ENCODE measurements at regions not wholly inside any gene's neighbourhood (a gene's known extent, or its start where the extent isn't known, plus 50 kb on each side); places are given as distances from the start of the nearest gene placed in this dataset.

DNA sequence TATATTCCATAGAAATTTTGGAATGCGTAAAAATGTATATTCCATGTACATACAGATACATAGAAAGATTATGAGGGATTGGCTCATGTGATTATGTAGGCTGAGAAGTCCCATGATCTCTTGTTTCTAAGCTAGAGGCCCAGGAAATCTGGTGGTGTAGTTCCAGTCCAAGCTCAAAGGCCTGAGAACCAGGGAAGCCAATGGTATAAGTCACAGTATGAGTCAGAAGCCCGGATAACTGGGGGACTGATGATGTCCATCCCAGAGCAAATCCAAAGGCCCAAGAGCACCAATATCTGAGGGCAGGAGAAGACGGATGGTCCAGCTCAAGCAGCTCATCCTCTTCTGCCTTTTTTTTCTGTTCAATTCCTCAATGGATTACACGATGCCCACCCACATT, 385.0 kb upstream of the KLHL29 start (continued):
- TF ChIP-seq SP140L (CRISPR knock-in tag; IDR thresholded peaks at IDR 0.05; ENCODE audit: borderline replicate concordance): no peak
- no peak for TF ChIP-seq ZNF672 (CRISPR knock-in tag; IDR thresholded peaks at IDR 0.05)
- TF ChIP-seq SP4 (CRISPR knock-in tag; IDR thresholded peaks at IDR 0.05): no peak
- TF ChIP-seq, protein P1, sequence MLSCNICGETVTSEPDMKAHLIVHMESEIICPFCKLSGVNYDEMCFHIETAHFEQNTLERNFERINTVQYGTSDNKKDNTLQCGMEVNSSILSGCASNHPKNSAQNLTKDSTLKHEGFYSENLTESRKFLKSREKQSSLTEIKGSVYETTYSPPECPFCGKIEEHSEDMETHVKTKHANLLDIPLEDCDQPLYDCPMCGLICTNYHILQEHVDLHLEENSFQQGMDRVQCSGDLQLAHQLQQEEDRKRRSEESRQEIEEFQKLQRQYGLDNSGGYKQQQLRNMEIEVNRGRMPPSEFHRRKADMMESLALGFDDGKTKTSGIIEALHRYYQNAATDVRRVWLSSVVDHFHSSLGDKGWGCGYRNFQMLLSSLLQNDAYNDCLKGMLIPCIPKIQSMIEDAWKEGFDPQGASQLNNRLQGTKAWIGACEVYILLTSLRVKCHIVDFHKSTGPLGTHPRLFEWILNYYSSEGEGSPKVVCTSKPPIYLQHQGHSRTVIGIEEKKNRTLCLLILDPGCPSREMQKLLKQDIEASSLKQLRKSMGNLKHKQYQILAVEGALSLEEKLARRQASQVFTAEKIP (CRISPR knock-in tag; IDR thresholded peaks at IDR 0.05; ENCODE audit: borderline replicate concordance): no peak
- TF ChIP-seq, protein P2, sequence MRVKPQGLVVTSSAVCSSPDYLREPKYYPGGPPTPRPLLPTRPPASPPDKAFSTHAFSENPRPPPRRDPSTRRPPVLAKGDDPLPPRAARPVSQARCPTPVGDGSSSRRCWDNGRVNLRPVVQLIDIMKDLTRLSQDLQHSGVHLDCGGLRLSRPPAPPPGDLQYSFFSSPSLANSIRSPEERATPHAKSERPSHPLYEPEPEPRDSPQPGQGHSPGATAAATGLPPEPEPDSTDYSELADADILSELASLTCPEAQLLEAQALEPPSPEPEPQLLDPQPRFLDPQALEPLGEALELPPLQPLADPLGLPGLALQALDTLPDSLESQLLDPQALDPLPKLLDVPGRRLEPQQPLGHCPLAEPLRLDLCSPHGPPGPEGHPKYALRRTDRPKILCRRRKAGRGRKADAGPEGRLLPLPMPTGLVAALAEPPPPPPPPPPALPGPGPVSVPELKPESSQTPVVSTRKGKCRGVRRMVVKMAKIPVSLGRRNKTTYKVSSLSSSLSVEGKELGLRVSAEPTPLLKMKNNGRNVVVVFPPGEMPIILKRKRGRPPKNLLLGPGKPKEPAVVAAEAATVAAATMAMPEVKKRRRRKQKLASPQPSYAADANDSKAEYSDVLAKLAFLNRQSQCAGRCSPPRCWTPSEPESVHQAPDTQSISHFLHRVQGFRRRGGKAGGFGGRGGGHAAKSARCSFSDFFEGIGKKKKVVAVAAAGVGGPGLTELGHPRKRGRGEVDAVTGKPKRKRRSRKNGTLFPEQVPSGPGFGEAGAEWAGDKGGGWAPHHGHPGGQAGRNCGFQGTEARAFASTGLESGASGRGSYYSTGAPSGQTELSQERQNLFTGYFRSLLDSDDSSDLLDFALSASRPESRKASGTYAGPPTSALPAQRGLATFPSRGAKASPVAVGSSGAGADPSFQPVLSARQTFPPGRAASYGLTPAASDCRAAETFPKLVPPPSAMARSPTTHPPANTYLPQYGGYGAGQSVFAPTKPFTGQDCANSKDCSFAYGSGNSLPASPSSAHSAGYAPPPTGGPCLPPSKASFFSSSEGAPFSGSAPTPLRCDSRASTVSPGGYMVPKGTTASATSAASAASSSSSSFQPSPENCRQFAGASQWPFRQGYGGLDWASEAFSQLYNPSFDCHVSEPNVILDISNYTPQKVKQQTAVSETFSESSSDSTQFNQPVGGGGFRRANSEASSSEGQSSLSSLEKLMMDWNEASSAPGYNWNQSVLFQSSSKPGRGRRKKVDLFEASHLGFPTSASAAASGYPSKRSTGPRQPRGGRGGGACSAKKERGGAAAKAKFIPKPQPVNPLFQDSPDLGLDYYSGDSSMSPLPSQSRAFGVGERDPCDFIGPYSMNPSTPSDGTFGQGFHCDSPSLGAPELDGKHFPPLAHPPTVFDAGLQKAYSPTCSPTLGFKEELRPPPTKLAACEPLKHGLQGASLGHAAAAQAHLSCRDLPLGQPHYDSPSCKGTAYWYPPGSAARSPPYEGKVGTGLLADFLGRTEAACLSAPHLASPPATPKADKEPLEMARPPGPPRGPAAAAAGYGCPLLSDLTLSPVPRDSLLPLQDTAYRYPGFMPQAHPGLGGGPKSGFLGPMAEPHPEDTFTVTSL (CRISPR knock-in tag; IDR thresholded peaks at IDR 0.05; ENCODE audit: borderline replicate concordance): no peak
- no peak for TF ChIP-seq RBM39 (IDR thresholded peaks at IDR 0.05; ENCODE audit: low read depth, low read length, poor library complexity, severe bottlenecking)
- no peak for TF ChIP-seq SRSF1 (optimal IDR thresholded peaks at IDR 0.05; ENCODE audit: low read depth, low read length)
- no peak for TF ChIP-seq PLRG1 (conservative IDR thresholded peaks at IDR 0.05)
- TF ChIP-seq ZNF547 (CRISPR knock-in tag; IDR thresholded peaks at IDR 0.05): no peak

Measured in HepG2 (cell line).